Esophagus squamous epithelium (tissue), 4 donors: ENCODE measurements at regions not wholly inside any gene's neighbourhood (a gene's known extent, or its start where the extent isn't known, plus 50 kb on each side); places are given as distances from the start of the nearest gene placed in this dataset.

Experiments
- CTCF ChIP-seq, 6 experiments: fragments of 450-650 bp in 4 of 6; fragments of 200-600 bp in 2 of 6; sonication (generic) in 2 of 6; IDR thresholded peaks; one replicate each; pipeline ENCODE4 v1.5.1; 2016 to 2019; ENCODE audit warnings: antibody characterized with exemption in 6 of 6, mild to moderate bottlenecking in 4 of 6, moderate library complexity in 4 of 6
- POLR2A ChIP-seq, 4 donors: fragments of 450-650 bp; IDR thresholded peaks; one replicate each; pipeline ENCODE4 v1.6.1; 2017; ENCODE audit warnings: antibody characterized with exemption in 4 of 4, mild to moderate bottlenecking in 4 of 4, moderate library complexity in 3 of 4

GRCh38 chr7:49479441-49479840 is 294.0 kb upstream of the VWC2 start:
- TF ChIP-seq CTCF (IDR thresholded peaks at IDR 0.05) (no peak), POLR2A (IDR thresholded peaks at IDR 0.05) (no peak)
